ENCODE measurements at regions not wholly inside any gene's neighbourhood (a gene's known extent, or its start where the extent isn't known, plus 50 kb on each side); places are given as distances from the start of the nearest gene placed in this dataset.
"Not testable (repeated sequence)": the region's sequence is repeated elsewhere in the genome, so short reads cannot be mapped to it uniquely, and the experiment has no call there.

DNA sequence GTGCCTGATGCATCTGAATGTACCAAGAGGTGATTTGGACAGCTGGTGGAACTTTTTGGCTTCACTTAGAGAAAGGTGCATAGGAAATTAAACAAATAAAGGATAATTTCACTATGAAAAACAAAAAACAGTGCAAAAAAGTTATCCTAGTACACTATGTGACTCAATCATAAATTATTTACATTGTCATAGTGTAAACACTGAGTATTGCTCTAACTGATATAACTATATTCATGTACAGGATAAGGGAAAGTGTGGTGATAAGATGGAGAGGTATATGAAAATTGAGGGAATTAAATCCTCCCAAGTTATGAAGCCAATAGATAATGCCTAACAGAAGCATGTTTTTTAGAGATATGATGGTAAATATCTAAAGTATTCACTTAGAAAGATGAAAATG, 50.2 kb upstream of the CPNE4 start:
- in situ Hi-C loops (cut with MboI; ENCODE audit: low sequenced_read_pairs), result no loop called here

GRCh38 chr3:132087356-132087755, 52.5 kb upstream of the CPNE4 start:
- in situ Hi-C loops (cut with MboI; ENCODE audit: low sequenced_read_pairs), result no loop called here

GRCh38 chr3:132088291-132088690, 53.5 kb upstream of the CPNE4 start:
- in situ Hi-C loops (cut with MboI; ENCODE audit: low sequenced_read_pairs), result no loop called here

- in situ Hi-C loops (cut with MboI; ENCODE audit: low sequenced_read_pairs), result no loop called here
Measured at GRCh38 chr3:132090921-132091320, 56.1 kb upstream of the CPNE4 start.

DNA sequence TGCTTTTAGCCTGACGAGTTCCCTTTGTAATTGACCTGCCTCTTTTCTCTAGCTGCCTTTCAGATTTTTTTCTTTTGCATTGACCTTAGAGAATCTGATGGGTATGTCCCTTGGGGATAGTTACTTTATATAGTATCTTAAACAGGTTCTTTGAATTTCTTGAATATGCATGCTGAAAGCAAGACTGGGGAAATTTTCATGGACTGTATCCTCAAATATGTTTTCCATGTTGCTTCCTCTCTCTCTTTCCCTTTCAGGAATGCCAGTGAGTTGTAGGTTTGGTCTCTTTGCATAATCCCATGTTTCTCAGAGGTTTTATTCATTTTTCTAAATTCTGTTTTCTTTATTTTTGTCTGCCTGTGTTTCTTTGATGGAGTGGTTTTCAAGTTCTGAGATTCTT, 81.8 kb upstream of the CPNE4 start:
- in situ Hi-C loops (cut with MboI; ENCODE audit: low sequenced_read_pairs), result no loop called here

DNA sequence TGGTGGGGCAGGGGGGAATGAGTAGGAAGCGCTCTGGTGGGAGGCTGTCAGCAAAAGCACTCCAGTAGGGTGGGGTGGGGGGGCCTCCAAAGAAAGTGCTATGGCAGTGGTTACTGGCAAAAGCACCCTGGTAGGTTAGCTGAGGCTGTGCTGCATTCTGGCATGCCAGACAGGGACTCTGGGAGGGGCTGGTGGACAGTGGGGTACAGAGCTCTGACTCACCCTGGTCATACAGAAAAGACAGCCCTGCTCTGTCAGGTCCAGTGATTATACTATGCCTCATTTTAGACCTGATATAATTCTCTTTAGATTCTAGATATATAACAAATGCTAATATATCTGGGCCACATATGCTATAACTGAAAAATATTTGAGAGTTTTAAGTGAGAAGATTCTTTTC, 82.8 kb upstream of the CPNE4 start:
- in situ Hi-C loops (cut with MboI; ENCODE audit: low sequenced_read_pairs), result no loop called here

GRCh38 chr3:132119531-132119930, 84.7 kb upstream of the CPNE4 start:
- in situ Hi-C loops (cut with MboI; ENCODE audit: low sequenced_read_pairs), result no loop called here

GRCh38 chr3:132124096-132124495, 89.3 kb upstream of the CPNE4 start:
- in situ Hi-C loops (cut with MboI; ENCODE audit: low sequenced_read_pairs), result no loop called here

DNA sequence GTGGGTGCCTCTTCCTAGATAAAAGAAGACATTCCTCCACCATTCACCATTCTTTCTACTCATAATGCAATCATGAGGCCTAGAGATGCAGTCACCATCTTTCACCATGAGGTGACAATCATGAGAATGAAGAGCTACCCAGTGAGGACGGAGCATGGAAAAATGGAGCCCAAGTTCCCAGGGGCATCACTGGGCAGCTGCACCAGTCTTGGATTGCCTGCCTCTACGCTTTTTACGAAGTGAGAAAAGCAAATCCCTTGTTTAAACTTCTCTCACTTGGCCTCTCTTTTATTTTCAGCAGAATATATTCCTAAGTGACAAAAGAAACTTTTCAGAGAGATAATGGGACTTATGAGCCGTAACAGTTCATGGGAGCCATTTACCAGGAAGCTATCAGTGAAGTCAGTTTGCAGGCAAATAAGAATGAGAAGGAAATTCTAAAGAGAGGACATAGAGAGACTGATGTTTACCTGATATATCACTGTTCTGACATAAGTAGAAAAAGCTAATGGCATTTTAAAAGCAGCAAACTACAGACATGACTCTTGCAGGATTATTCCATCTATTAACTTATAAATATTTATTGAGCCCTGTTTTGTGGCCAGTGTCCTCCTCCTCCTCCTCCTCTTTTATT, 90.0 kb upstream of the CPNE4 start:
- in situ Hi-C loops (cut with MboI; ENCODE audit: low sequenced_read_pairs), result no loop called here

- in situ Hi-C loops (cut with MboI; ENCODE audit: low sequenced_read_pairs), result no loop called here
Measured at GRCh38 chr3:132134611-132135010, 99.8 kb upstream of the CPNE4 start.

DNA sequence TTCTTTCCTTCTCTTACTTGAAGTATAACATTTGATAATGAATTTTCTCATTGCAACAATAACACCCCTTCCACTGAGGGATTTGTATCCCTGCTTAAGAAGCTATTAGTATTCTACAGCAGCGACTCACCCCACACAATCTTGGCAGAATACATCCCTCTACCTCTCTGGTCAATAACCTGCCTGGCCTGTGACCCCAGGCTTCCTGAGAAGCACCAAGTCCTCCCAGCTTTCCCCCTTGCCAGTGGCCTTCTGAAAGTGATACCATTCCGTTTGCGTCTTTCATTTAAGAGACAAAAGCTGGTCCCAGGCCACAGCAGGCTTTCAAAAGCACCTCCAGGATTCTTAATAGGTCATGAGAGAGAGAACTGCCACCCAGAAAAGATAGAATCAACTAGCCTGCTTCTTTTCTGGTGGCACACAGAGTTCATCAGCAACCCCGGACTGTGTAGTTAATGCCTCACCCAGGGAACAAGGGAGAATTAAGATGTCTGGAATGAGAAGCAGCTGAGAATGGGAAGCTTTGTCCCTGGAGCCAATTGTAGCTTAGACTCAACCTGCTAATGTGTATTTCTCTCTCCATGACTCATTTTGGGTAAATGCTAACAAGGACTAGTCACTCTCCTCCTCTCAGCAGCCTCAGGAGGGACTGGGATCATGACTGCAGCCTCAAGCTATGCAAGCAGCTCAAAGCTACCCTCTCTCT, 101.0 kb upstream of the CPNE4 start:
- in situ Hi-C loops (cut with MboI; ENCODE audit: low sequenced_read_pairs), result no loop called here

DNA sequence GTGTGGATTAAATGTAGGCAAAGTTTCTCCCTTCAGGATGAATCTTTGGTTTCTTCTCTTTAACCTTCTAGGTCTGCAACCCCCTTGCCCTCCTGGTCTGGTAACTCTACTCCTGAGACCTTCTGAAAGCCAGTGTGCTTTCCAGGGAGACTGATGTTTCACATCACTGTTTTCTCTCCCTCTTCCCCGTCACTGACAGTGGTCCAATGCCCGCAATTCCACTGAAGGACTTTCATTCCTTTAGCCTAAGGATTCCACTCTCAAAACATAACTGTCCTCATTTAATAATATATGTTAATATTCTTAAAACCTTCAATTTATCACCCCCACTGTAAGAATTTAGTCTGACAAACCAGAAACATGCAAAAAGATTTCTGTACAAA, 101.5 kb upstream of the CPNE4 start:
- in situ Hi-C loops (cut with MboI; ENCODE audit: low sequenced_read_pairs), result no loop called here

- in situ Hi-C loops (cut with MboI; ENCODE audit: low sequenced_read_pairs), result not testable (repeated sequence)
Measured at GRCh38 chr3:132136902-132137301, 102.1 kb upstream of the CPNE4 start.

DNA sequence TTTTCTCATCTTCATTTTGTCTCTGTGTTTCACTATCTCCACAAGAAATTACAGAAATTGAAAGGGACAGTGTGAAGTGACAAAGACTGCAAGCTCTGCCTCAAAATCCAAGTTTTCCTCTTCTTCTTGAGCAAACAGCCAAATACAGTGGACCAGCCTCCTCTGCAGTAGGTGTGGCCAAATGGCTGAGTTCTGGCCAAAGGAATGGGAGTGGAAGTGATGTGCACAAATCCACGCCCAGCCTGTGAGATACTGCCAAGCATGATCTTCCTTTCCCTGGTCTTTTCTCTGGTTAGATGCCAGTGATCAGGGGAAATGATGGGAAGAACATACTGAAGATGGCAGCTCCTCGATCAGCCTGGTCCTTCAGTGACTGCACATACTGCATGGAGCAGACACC, 111.0 kb upstream of the CPNE4 start:
- in situ Hi-C loops (cut with MboI; ENCODE audit: low sequenced_read_pairs), result no loop called here

DNA sequence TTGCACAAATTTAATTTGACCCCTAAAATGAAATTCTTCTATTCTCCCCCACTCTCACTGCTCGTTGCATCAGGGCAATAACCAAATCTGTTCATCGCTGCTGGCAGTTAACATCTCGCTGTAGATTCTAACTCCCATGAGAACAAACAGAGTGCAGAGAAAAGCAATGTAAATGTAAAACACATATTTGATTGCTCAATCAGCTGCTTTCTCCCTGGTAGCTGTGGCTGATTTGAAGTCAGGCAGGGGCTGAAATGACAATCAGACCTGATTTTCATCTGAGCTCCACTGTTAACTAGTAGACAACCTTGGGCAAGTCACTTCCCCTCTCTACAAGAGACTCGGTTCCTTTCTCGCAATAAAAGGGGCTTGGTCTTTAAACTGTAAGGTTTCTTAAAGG, 119.8 kb upstream of the CPNE4 start:
- in situ Hi-C loops (cut with MboI; ENCODE audit: low sequenced_read_pairs), result loop anchor here (25.0 kb wide), 1 partner anchor 617 kb away; no protein-coding TSS in a partner anchor

GRCh38 chr3:132159145-132159544, 124.3 kb upstream of the CPNE4 start:
- in situ Hi-C loops (cut with MboI; ENCODE audit: low sequenced_read_pairs), result loop anchor here (25.0 kb wide), 1 partner anchor 622 kb away; no protein-coding TSS in a partner anchor

DNA sequence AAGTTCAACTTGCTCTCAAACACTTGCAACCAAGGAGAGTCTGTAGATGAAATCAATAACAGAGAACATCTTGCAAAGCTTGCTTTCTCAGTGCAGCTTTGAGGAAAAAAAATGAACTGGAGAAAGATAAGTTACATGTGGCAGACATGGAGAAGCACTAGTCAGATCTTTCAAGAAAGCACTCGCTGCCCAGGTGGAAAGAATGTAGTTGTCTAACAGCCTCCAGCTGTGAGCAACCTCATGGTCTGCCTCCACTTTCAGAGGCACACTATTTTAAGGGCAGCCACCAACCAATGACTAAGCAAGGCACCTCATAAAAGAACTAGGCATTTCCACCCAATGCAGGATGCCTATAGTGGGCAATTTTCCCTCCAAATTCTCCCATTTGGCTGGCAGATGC, 125.4 kb upstream of the CPNE4 start:
- in situ Hi-C loops (cut with MboI; ENCODE audit: low sequenced_read_pairs), result loop anchor here (25.0 kb wide), 1 partner anchor 623 kb away; no protein-coding TSS in a partner anchor

GRCh38 chr3:132161608-132162007, 126.8 kb upstream of the CPNE4 start:
- in situ Hi-C loops (cut with MboI; ENCODE audit: low sequenced_read_pairs), result loop anchor here (25.0 kb wide), 1 partner anchor 624 kb away; no protein-coding TSS in a partner anchor

- in situ Hi-C loops (cut with MboI; ENCODE audit: low sequenced_read_pairs), result loop anchor here (25.0 kb wide), 1 partner anchor 627 kb away; no protein-coding TSS in a partner anchor
Measured at GRCh38 chr3:132164469-132165092, 129.8 kb upstream of the CPNE4 start.

DNA sequence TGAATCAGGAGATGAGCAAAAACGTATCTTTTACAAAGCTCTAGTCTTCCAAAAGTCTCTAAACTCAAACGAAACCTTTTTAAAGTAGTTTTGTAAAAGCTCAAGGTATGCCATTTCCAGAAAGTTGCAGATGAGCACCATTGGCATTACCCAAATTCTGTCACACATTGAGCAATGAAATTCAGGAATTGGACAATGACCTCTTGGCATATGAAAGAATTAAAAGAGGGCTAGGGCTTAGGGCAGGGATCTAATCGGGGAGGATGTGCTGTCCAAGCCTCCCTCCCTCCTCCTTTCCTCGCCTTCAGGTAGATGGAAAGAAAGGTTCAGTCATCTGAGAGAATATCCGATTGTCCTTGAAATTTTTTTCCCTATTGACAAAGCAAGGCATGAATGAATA, 133.1 kb upstream of the CPNE4 start:
- in situ Hi-C loops (cut with MboI; ENCODE audit: low sequenced_read_pairs), result loop anchor here (25.0 kb wide), 1 partner anchor 631 kb away; no protein-coding TSS in a partner anchor

DNA sequence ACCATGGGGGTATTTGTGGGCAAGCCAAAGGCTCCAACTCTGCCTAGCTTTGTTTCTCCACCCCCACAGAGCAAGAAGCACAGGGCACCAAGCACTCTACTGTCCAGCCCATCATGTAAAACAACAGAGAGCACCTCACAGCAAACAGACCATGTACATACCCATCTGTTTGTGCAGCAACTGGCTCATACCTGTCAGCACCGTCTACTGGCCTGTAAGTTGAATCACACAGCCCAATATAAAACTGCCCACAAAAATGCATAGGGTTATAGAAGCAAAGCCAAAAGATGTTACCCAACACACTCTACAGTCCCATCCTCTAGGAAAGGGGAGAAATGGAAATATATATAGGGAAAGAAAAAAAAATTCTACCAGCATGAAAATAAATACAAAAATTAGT, 139.7 kb upstream of the CPNE4 start:
- in situ Hi-C loops (cut with MboI; ENCODE audit: low sequenced_read_pairs), result loop anchor here (25.0 kb wide), 1 partner anchor 637 kb away; no protein-coding TSS in a partner anchor

GRCh38 chr3:132180337-132180791, 136.8 kb upstream of the ACP3 start:
- in situ Hi-C loops (cut with MboI; ENCODE audit: low sequenced_read_pairs), result loop anchor here (25.0 kb wide), 1 partner anchor 1143 kb away; the partner anchor contains the start of genes ASTE1 and NEK11
